ENCODE measurements at regions not wholly inside any gene's neighbourhood (a gene's known extent, or its start where the extent isn't known, plus 50 kb on each side); places are given as distances from the start of the nearest gene placed in this dataset.

DNA sequence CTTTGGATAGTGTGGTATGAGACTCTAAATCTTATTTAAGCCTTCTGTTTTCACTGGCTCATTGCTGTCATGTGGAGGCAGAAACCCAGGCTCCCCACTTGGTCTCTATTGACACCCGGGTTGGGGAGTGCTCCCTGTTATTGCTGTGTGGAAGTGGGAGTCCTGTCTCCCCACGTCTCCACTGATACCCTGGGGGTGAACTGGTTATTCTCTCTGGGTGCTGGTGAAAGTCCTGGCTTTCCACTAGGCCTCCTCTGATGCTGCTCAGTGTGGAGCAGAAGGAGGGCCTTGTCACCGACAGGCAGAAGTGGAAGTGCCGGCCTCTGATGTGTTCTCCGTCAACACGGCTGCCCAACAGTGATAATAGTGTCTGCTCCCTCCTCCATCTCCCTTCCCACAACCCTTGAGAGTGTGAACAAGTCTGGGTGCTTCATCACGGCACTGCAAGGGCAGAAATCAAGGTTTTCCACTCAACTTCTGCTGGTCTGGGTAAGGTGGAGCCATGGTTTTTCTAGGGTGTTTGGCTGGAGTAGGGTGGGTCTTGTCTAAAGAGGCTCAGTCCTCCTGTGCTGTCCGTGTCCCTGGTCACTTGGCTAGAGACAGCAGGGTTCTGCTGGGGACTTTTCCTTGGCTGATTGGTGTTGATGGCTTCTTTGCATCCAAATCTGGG, 240.7 kb upstream of the B3GAT1 start:
- TF ChIP-seq, protein P1, sequence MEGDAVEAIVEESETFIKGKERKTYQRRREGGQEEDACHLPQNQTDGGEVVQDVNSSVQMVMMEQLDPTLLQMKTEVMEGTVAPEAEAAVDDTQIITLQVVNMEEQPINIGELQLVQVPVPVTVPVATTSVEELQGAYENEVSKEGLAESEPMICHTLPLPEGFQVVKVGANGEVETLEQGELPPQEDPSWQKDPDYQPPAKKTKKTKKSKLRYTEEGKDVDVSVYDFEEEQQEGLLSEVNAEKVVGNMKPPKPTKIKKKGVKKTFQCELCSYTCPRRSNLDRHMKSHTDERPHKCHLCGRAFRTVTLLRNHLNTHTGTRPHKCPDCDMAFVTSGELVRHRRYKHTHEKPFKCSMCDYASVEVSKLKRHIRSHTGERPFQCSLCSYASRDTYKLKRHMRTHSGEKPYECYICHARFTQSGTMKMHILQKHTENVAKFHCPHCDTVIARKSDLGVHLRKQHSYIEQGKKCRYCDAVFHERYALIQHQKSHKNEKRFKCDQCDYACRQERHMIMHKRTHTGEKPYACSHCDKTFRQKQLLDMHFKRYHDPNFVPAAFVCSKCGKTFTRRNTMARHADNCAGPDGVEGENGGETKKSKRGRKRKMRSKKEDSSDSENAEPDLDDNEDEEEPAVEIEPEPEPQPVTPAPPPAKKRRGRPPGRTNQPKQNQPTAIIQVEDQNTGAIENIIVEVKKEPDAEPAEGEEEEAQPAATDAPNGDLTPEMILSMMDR (IDR thresholded peaks at IDR 0.05), result no peak
- TF ChIP-seq POLR2A (IDR thresholded peaks at IDR 0.05), result no peak

Measured in adrenal gland (tissue), 5 donors.